DND-41 (cell line): ENCODE measurements at regions not wholly inside any gene's neighbourhood (a gene's known extent, or its start where the extent isn't known, plus 50 kb on each side); places are given as distances from the start of the nearest gene placed in this dataset.
A peak's percentile ranks its signal among the peaks of the same experiment; 100 is the strongest.

Source experiments
- ATAC-seq: fragments of 200-7000 bp; cut with Tn5 transposase; 3 replicates; pipeline ENCODE4 v1.9.1; 2021; ENCODE audit warnings: low read depth; ENCODE audit not compliant: insufficient read depth
- DNase-seq: peaks from one replicate; pipeline ENCODE4 v3.0.0-alpha.2; 2020
- H2AFZ ChIP-seq: 2 replicates; pipeline ENCODE4 v1.6.0; 2012; ENCODE audit warnings: low read depth, low read length
- H3K27ac ChIP-seq: 2 replicates; pipeline ENCODE4 v1.5.1; 2012; ENCODE audit warnings: low read length, inconsistent platforms
- H3K27me3 ChIP-seq: fragments of 200-600 bp; sonication (generic); 2 replicates; pipeline ENCODE4 v1.6.0; 2012; ENCODE audit warnings: low read length, mild to moderate bottlenecking, inconsistent platforms; ENCODE audit not compliant: insufficient read depth, poor library complexity
- H3K36me3 ChIP-seq: 2 replicates; pipeline ENCODE4 v1.5.1; 2012; ENCODE audit warnings: low read length, inconsistent platforms; ENCODE audit not compliant: insufficient read depth
- H3K4me1 ChIP-seq: 2 replicates; pipeline ENCODE4 v1.5.1; 2012; ENCODE audit warnings: mild to moderate bottlenecking, low read length; ENCODE audit not compliant: insufficient read depth
- H3K4me2 ChIP-seq: 2 replicates; pipeline ENCODE4 v1.6.0; 2012; ENCODE audit warnings: mild to moderate bottlenecking, moderate library complexity, low read length, inconsistent platforms; ENCODE audit not compliant: insufficient read depth
- H3K4me3 ChIP-seq, 2 experiments: fragments of 200-600 bp in 1 of 2; shearing (Covaris generic) in 1 of 2; 2 replicates each; pipeline ENCODE4 v1.5.1; 2012 to 2016; ENCODE audit warnings: inconsistent platforms in 2 of 2, low read length in 2 of 2, mild to moderate bottlenecking in 2 of 2, low read depth in 1 of 2, moderate library complexity in 1 of 2
- H3K79me2 ChIP-seq: 2 replicates; pipeline ENCODE4 v1.6.0; 2012; ENCODE audit warnings: low read length, inconsistent platforms; ENCODE audit not compliant: insufficient read depth
- H3K9ac ChIP-seq: 2 replicates; pipeline ENCODE4 v1.6.0; 2012; ENCODE audit warnings: low read depth, mild to moderate bottlenecking, inconsistent platforms, low read length, moderate library complexity
- H3K9me3 ChIP-seq: 2 replicates; pipeline ENCODE4 v1.5.1; 2012; ENCODE audit warnings: low read length, moderate library complexity, mild to moderate bottlenecking, inconsistent platforms; ENCODE audit not compliant: insufficient read depth, severe bottlenecking
- H4K20me1 ChIP-seq: 2 replicates; pipeline ENCODE4 v1.6.0; 2012; ENCODE audit warnings: low read length; ENCODE audit not compliant: insufficient read depth
- CTCF ChIP-seq: IDR thresholded peaks from 2 replicates; pipeline ENCODE4 v1.5.1; 2012; ENCODE audit warnings: borderline replicate concordance, low read length, moderate library complexity, mild to moderate bottlenecking; ENCODE audit not compliant: poor library complexity, severe bottlenecking; ENCODE audit errors: extremely low read depth
- EZH2 ChIP-seq: IDR thresholded peaks from 3 replicates; pipeline ENCODE4 v1.6.1; 2012; ENCODE audit warnings: borderline replicate concordance, low read depth, mild to moderate bottlenecking, moderate library complexity, low read length, inconsistent platforms; ENCODE audit not compliant: severe bottlenecking

GRCh38 chr20:60948224-60948623, 303.8 kb upstream of the CDH4 start:
- Histone ChIP-seq H3K4me3 (no peak overlapping the region), H4K20me1 (no peaks in the 10 kb centered on the region), H3K79me2 (no peaks in the 10 kb centered on the region), H3K27me3 (no peaks in the 10 kb centered on the region), H3K9me3 (no peaks in the 10 kb centered on the region), H3K4me1 (peaks cover 15% of the 10 kb centered on the region), H3K9ac (no peak overlapping the region), H2AFZ (no peak overlapping the region), H3K27ac (no peak overlapping the region), H3K4me2 (no peak overlapping the region), H3K36me3 (no peaks in the 10 kb centered on the region)
- no peak for TF ChIP-seq EZH2
- TF ChIP-seq CTCF: no peak
- ATAC-seq (no peak), DNase-seq (no peak)

DNA sequence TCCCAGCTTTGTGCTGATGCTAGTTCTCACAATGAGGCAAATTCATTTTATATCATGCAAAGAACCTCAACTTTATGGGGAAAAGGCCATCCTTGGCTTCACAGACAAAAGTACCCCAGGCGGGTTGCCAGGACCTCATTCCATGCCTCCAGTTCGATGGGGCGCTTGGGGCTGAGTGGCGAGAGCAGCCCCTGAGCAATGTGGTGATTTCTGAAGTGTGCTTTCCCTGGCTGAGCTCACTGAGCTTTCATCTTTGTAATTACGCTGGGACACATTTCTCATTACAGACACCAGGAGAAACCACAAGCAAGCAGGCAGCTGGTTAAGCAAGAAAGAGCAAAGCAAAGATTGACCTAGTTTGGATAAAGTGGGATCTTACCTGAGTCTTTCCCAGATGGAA, 301.5 kb upstream of the CDH4 start:
- Histone ChIP-seq H2AFZ (no peak overlapping the region), H3K36me3 (no peaks in the 10 kb centered on the region), H3K4me1 (peaks cover 15% of the 10 kb centered on the region), H3K9ac (no peak overlapping the region), H3K79me2 (no peaks in the 10 kb centered on the region), H3K4me3 (no peak overlapping the region), H3K9me3 (no peaks in the 10 kb centered on the region), H3K27me3 (no peaks in the 10 kb centered on the region), H3K4me2 (peak overlapping the region; percentile 21; the same call in 1 of the 2 replicates), H4K20me1 (no peaks in the 10 kb centered on the region), H3K27ac (peak overlapping the region; percentile 6; the same call in 1 of the 2 replicates)
- TF ChIP-seq EZH2 (no peak), CTCF (no peak)
- ATAC-seq: peak; percentile 79
- DNase-seq: peak; percentile 25

- peak overlapping the region; percentile 6; the same call in 1 of the 2 replicates for H3K27ac ChIP-seq
- H3K4me3 ChIP-seq: no peak overlapping the region
- H3K79me2 ChIP-seq: no peaks in the 10 kb centered on the region
- peak overlapping the region; percentile 21 for H3K4me2 ChIP-seq
- no peak for TF ChIP-seq EZH2
- TF ChIP-seq CTCF: no peak
- no peaks in the 10 kb centered on the region for H3K9me3 ChIP-seq
- no peaks in the 10 kb centered on the region for H3K27me3 ChIP-seq
- H4K20me1 ChIP-seq: no peaks in the 10 kb centered on the region
- H2AFZ ChIP-seq: no peak overlapping the region
- no peaks in the 10 kb centered on the region for H3K36me3 ChIP-seq
- H3K9ac ChIP-seq: no peak overlapping the region
- ATAC-seq (peak; percentile 45; the same call in 1 of the 3 replicates), DNase-seq (no peak)
- peaks cover 15% of the 10 kb centered on the region for H3K4me1 ChIP-seq
These were observed 301.1 kb upstream of the CDH4 start for GRCh38 chr20:60950974-60951373.

DNA sequence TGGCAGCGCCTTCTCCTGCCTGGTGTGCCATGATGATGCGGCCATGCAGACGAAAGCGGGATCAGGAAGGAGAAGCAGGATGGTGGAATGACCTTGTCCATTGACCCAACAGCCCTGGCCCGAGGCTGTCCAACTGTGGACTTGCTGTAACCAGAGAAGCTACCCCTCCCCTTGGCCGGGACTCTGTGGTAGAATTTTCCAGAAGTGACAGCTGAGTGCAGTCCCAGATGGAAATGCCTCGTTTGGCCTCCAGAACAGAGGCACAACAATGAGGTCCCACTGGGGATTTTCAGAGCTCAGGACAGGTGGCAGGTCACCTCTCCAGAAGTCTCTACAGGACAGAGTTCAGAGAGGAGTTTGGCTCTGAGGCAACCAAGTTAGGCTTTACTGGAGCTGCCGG, 299.2 kb upstream of the CDH4 start:
- H3K36me3 ChIP-seq: no peaks in the 10 kb centered on the region
- H3K9me3 ChIP-seq: peaks cover 2% of the 10 kb centered on the region
- no peaks in the 10 kb centered on the region for H3K79me2 ChIP-seq
- H4K20me1 ChIP-seq: no peaks in the 10 kb centered on the region
- no peak overlapping the region for H2AFZ ChIP-seq
- peaks cover 27% of the 10 kb centered on the region for H3K4me1 ChIP-seq
- no peak for ATAC-seq
- no peaks in the 10 kb centered on the region for H3K27me3 ChIP-seq
- DNase-seq: no peak
- TF ChIP-seq EZH2 (no peak), CTCF (no peak)
- no peak overlapping the region for H3K27ac ChIP-seq
- H3K4me2 ChIP-seq: no peak overlapping the region
- no peak overlapping the region for H3K9ac ChIP-seq
- no peak overlapping the region for H3K4me3 ChIP-seq
